ENCODE measurements at regions not wholly inside any gene's neighbourhood (a gene's known extent, or its start where the extent isn't known, plus 50 kb on each side); places are given as distances from the start of the nearest gene placed in this dataset.

DNA sequence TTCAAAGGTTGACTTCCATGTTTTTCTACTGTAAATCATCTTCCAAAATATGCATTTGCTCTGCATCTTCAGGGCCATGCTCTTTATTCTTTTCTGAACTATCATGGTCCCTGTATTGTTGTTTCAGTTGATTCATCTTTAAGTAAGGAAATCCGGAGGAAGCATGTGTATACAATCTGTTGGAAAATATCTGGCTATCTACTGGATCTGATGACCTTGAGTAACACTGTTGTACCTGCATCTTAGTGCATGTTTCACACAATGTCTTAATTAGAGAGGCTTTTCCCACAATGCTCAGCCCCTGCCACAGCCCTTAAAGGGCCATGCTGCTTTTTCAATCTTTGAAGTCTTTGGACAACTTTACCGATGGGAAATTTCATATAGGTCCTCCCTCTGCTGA, 61.8 kb upstream of the SH3RF1 start:
- no peaks in the 10 kb centered on the region for H4K20me1 ChIP-seq (ENCODE audit: insufficient read depth)
- no peak overlapping the region for H3K4me3 ChIP-seq
- no peak overlapping the region for H2AFZ ChIP-seq
- H3K4me1 ChIP-seq (replicated peaks; ENCODE audit: insufficient read depth) = no peaks in the 10 kb centered on the region
- CTCF ChIA-PET = no interaction called here
- no peak for DNase-seq
- no peaks in the 10 kb centered on the region for H3K9me2 ChIP-seq (ENCODE audit: insufficient read depth)
- H3K36me3 ChIP-seq (ENCODE audit: low read depth) = no peaks in the 10 kb centered on the region
- no peaks in the 10 kb centered on the region for H3K79me2 ChIP-seq (ENCODE audit: low read depth)
- no TSS peak for BruUV-seq (replicated peaks)
- H3K27ac ChIP-seq = no peak overlapping the region
- H3K27me3 ChIP-seq (ENCODE audit: insufficient read depth, low read depth) = no peaks in the 10 kb centered on the region
- intact Hi-C loops (cut with micrococcal nuclease; ENCODE audit: unreplicated experiment) = no loop called here
- TF ChIP-seq, protein P1, sequence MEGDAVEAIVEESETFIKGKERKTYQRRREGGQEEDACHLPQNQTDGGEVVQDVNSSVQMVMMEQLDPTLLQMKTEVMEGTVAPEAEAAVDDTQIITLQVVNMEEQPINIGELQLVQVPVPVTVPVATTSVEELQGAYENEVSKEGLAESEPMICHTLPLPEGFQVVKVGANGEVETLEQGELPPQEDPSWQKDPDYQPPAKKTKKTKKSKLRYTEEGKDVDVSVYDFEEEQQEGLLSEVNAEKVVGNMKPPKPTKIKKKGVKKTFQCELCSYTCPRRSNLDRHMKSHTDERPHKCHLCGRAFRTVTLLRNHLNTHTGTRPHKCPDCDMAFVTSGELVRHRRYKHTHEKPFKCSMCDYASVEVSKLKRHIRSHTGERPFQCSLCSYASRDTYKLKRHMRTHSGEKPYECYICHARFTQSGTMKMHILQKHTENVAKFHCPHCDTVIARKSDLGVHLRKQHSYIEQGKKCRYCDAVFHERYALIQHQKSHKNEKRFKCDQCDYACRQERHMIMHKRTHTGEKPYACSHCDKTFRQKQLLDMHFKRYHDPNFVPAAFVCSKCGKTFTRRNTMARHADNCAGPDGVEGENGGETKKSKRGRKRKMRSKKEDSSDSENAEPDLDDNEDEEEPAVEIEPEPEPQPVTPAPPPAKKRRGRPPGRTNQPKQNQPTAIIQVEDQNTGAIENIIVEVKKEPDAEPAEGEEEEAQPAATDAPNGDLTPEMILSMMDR (conservative IDR thresholded peaks at IDR 0.05) = no peak
- TF ChIP-seq EZH2 (IDR thresholded peaks at IDR 0.05; ENCODE audit: low read depth) = no peak
- H3K4me2 ChIP-seq = no peak overlapping the region
- H3F3A ChIP-seq (ENCODE audit: insufficient read depth, low read depth) = no peaks in the 10 kb centered on the region
- H3K9me3 ChIP-seq (ENCODE audit: insufficient read depth, low read depth) = no peaks in the 10 kb centered on the region
- POLR2A ChIA-PET (ENCODE audit: unreplicated experiment) = no interaction called here

DNA sequence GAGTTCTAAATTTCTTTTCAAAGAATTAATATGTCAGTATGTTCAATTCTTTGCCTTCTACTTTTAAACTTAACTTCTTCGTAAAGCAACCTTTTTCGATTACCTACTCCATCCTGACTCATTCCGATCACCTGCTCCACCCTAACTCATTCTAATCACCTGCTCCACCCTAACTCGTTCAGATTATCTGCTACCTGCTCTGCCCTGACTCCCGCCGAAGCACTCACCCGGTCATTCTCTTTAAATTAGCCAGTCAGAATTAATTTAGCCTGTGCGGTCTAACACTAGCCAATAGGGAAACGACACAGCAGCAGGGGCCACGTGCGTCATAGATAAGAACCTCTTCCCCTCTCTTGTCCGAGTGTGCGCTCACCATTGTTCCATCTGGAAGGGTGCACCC, 60.1 kb upstream of the SH3RF1 start:
- Histone ChIP-seq H2AFZ (no peak overlapping the region), H3K27ac (no peak overlapping the region), H3K9me2 (ENCODE audit: insufficient read depth) (no peaks in the 10 kb centered on the region), H3K9me3 (ENCODE audit: insufficient read depth, low read depth) (no peaks in the 10 kb centered on the region), H3K4me2 (no peak overlapping the region), H3K36me3 (ENCODE audit: low read depth) (no peaks in the 10 kb centered on the region), H3K27me3 (ENCODE audit: insufficient read depth, low read depth) (no peaks in the 10 kb centered on the region), H3K4me3 (no peak overlapping the region), H3F3A (ENCODE audit: insufficient read depth, low read depth) (no peaks in the 10 kb centered on the region), H3K4me1 (replicated peaks; ENCODE audit: insufficient read depth) (no peaks in the 10 kb centered on the region), H3K79me2 (ENCODE audit: low read depth) (no peaks in the 10 kb centered on the region), H4K20me1 (ENCODE audit: insufficient read depth) (no peaks in the 10 kb centered on the region)
- ChIA-PET CTCF (no interaction called here), POLR2A (ENCODE audit: unreplicated experiment) (no interaction called here)
- DNase-seq = no peak
- no TSS peak for BruUV-seq (replicated peaks)
- TF ChIP-seq, protein P1 (conservative IDR thresholded peaks at IDR 0.05) = no peak
- no peak for TF ChIP-seq EZH2 (IDR thresholded peaks at IDR 0.05; ENCODE audit: low read depth)
- intact Hi-C loops (cut with micrococcal nuclease; ENCODE audit: unreplicated experiment) = no loop called here

GRCh38 chr4:169330095-169330494, 59.3 kb upstream of the SH3RF1 start:
- no peak overlapping the region for H2AFZ ChIP-seq
- H3K4me3 ChIP-seq = no peak overlapping the region
- H3K4me2 ChIP-seq = no peak overlapping the region
- H4K20me1 ChIP-seq (ENCODE audit: insufficient read depth) = no peaks in the 10 kb centered on the region
- no peaks in the 10 kb centered on the region for H3K9me2 ChIP-seq (ENCODE audit: insufficient read depth)
- H3K36me3 ChIP-seq (ENCODE audit: low read depth) = no peaks in the 10 kb centered on the region
- ChIA-PET CTCF (no interaction called here), POLR2A (ENCODE audit: unreplicated experiment) (interaction anchor here (0.7 kb wide), 1 partner anchor 157 kb away, joined by 9 read pairs; no protein-coding TSS in a partner anchor)
- no TSS peak for BruUV-seq (replicated peaks)
- intact Hi-C loops (cut with micrococcal nuclease; ENCODE audit: unreplicated experiment) = no loop called here
- H3K27me3 ChIP-seq (ENCODE audit: insufficient read depth, low read depth) = no peaks in the 10 kb centered on the region
- no peak for DNase-seq
- H3K27ac ChIP-seq = no peak overlapping the region
- H3K9me3 ChIP-seq (ENCODE audit: insufficient read depth, low read depth) = no peaks in the 10 kb centered on the region
- TF ChIP-seq, protein P1 (conservative IDR thresholded peaks at IDR 0.05) = no peak
- no peak for TF ChIP-seq EZH2 (IDR thresholded peaks at IDR 0.05; ENCODE audit: low read depth)
- H3F3A ChIP-seq (ENCODE audit: insufficient read depth, low read depth) = no peaks in the 10 kb centered on the region
- H3K4me1 ChIP-seq (replicated peaks; ENCODE audit: insufficient read depth) = no peaks in the 10 kb centered on the region
- no peaks in the 10 kb centered on the region for H3K79me2 ChIP-seq (ENCODE audit: low read depth)

Measured in PC-9 (cell line).